Thyroid gland (tissue), 4 donors: ENCODE measurements at regions not wholly inside any gene's neighbourhood (a gene's known extent, or its start where the extent isn't known, plus 50 kb on each side); places are given as distances from the start of the nearest gene placed in this dataset.

ENCODE experiments used
- POLR2A ChIP-seq, 2 donors: fragments of 450-650 bp; IDR thresholded peaks; one replicate each; pipeline ENCODE4 v1.6.1; 2017; ENCODE audit warnings: antibody characterized with exemption in 2 of 2, mild to moderate bottlenecking in 2 of 2, moderate library complexity in 1 of 2
- TF ChIP-seq, protein P1 (sequence below), 6 experiments: fragments of 200-600 bp in 3 of 6; fragments of 450-650 bp in 3 of 6; sonication (generic) in 3 of 6; IDR thresholded peaks; one replicate each; pipeline ENCODE4 v1.5.1; 2016 to 2019; ENCODE audit warnings: antibody characterized with exemption in 6 of 6, mild to moderate bottlenecking in 2 of 6, inconsistent platforms in 1 of 6, moderate library complexity in 1 of 6

DNA sequence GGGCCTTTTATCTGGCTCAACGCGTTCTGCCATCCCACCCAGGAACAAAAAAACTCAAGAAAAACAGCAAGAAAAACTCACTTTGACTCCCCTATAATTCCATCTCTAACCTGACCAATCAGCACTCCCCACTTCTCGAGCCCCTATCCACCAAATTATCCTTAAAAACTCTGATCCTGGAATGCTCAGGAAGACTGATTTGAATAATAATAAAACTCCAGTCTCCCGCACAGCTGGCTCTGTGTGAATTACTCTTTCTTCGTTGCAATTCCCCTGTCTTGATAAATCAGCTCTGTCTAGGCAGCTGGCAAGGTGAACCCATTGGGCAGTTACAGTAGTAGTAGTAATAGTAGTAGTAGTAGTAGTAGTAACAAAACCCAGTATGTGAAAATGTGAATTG is 165.7 kb upstream of the CASK start:
- no peak for TF ChIP-seq POLR2A (IDR thresholded peaks at IDR 0.05)
- TF ChIP-seq, protein P1, sequence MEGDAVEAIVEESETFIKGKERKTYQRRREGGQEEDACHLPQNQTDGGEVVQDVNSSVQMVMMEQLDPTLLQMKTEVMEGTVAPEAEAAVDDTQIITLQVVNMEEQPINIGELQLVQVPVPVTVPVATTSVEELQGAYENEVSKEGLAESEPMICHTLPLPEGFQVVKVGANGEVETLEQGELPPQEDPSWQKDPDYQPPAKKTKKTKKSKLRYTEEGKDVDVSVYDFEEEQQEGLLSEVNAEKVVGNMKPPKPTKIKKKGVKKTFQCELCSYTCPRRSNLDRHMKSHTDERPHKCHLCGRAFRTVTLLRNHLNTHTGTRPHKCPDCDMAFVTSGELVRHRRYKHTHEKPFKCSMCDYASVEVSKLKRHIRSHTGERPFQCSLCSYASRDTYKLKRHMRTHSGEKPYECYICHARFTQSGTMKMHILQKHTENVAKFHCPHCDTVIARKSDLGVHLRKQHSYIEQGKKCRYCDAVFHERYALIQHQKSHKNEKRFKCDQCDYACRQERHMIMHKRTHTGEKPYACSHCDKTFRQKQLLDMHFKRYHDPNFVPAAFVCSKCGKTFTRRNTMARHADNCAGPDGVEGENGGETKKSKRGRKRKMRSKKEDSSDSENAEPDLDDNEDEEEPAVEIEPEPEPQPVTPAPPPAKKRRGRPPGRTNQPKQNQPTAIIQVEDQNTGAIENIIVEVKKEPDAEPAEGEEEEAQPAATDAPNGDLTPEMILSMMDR (IDR thresholded peaks at IDR 0.05), result no peak
